ENCODE measurements at regions not wholly inside any gene's neighbourhood (a gene's known extent, or its start where the extent isn't known, plus 50 kb on each side); places are given as distances from the start of the nearest gene placed in this dataset.
A peak's percentile ranks its signal among the peaks of the same experiment; 100 is the strongest.

DNA sequence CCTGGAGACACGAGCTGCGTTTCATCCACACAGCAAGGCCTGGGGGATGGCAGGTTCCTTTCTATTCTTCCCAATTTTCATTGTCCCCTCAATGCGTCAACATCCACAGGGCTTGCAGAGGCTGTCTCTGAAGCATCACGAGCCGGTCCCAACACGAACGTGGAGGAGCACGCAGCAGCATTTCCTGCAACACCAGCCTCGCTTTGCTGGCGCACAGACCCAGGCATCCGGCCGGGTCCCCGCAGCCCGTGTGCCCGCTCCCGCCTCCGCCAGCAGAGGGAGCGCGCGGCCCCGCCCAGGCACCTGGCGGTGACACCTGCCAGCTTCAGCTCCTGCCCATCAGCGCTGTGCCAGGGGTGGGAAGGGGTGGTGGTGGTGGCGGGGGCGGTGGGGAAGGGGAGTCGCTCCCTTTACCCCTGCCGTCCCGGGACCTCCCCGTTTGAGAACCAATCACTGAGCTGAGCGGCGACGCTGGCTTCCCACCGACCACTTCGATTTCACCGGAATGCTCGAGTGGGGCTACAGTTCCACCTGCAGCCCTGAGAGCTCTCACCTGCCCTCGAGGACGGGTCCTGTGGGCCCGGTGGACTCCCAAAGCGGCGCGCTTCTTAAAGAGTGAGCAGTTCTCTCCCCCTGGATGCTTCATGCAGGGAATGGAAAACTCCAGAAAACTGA is 464.5 kb downstream of the ICE1 start:
- H3K4me3 ChIP-seq (ENCODE audit: low read depth, low read length): no peak overlapping the region
- no peak for DNase-seq (ENCODE audit: low read depth)
- TF ChIP-seq, protein P1, sequence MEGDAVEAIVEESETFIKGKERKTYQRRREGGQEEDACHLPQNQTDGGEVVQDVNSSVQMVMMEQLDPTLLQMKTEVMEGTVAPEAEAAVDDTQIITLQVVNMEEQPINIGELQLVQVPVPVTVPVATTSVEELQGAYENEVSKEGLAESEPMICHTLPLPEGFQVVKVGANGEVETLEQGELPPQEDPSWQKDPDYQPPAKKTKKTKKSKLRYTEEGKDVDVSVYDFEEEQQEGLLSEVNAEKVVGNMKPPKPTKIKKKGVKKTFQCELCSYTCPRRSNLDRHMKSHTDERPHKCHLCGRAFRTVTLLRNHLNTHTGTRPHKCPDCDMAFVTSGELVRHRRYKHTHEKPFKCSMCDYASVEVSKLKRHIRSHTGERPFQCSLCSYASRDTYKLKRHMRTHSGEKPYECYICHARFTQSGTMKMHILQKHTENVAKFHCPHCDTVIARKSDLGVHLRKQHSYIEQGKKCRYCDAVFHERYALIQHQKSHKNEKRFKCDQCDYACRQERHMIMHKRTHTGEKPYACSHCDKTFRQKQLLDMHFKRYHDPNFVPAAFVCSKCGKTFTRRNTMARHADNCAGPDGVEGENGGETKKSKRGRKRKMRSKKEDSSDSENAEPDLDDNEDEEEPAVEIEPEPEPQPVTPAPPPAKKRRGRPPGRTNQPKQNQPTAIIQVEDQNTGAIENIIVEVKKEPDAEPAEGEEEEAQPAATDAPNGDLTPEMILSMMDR (IDR thresholded peaks at IDR 0.05; ENCODE audit: control insufficient read depth, extremely low read depth, insufficient read depth): peak; percentile 99

DNA sequence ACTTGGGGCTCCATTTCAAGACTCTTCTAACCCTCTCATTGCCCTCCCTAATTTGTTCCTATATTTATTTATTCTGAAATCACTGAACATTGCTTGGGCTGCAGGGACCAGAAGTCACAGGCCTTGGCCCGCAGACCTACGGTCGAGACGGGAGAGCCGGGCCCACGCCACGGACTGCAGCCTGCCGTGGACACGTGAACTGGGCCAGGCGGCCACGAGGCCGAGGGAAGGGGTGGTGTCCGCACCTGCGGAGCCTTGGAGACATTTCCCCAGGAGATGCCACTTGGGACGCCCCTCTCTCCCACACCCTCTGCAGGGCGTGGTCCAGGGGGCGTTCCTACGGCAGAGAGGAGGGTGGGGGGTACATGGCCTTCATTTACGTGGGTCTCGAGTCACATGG is 463.9 kb downstream of the ICE1 start:
- H3K4me3 ChIP-seq (ENCODE audit: low read depth, low read length): no peak overlapping the region
- TF ChIP-seq, protein P1 (IDR thresholded peaks at IDR 0.05; ENCODE audit: control insufficient read depth, extremely low read depth, insufficient read depth): no peak
- no peak for DNase-seq (ENCODE audit: low read depth)

DNA sequence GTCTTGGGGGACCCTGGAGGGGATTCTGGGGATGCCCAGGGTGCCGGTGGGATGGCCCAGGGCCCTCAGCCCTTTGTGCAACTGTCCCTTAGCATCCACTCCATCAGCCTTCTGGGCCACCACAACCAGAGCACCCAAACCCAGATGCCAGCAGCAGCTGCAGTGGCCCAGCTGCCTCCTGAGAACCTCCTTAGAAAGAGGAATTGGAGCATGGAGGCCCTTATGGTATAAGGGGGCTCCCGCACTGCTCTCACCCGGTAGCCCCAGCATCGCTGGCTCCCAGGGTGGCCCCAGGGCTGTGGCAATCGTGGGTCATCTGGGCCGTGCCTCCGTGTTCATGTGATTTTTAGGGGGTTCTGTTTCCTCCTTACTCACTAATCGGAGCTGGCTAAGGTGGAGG is 463.3 kb downstream of the ICE1 start:
- no peak for DNase-seq (ENCODE audit: low read depth)
- H3K4me3 ChIP-seq (ENCODE audit: low read depth, low read length): no peak overlapping the region
- TF ChIP-seq, protein P1 (IDR thresholded peaks at IDR 0.05; ENCODE audit: control insufficient read depth, extremely low read depth, insufficient read depth): no peak

DNA sequence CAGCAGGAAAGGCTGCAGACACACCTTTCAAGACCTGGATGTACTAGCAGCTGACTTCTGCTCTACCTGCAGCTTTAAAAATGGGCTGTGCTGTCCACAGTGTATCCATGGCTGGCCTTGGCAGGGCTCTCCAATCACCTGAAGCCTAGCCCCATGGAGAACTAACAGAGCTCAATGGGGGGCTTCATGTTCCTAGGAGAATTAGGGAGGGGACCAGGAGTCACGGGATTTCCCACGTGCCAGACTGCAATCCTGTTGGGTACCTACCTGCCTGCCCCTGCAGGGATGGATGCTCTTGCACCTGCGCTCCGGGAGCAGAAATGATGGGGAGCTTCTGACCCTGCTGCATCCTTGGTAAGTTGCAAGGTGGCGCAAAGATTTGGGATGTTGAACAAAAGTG is 462.1 kb downstream of the ICE1 start:
- TF ChIP-seq, protein P1 (IDR thresholded peaks at IDR 0.05; ENCODE audit: control insufficient read depth, extremely low read depth, insufficient read depth): no peak
- no peak for DNase-seq (ENCODE audit: low read depth)
- no peak overlapping the region for H3K4me3 ChIP-seq (ENCODE audit: low read depth, low read length)

DNA sequence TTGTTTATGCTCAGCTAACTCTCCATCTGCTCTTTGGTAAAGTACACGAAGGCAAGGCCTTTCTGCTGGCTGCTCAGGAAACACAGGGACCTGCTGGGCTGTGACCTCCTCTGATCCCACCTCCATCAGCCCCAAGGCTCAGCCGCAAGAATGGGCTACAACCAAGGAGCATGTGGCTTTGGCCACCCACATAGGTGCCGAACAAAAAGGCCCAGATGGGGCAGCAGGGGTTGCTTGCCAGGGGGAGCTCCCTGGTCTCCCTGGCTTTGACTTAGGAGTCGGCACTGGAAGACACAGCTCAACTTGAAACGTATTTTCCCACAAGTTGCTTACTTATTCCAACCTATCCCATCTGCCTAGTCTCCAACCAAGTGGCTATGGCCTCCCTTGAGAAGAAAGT is 461.1 kb downstream of the ICE1 start:
- no peak overlapping the region for H3K4me3 ChIP-seq (ENCODE audit: low read depth, low read length)
- TF ChIP-seq, protein P1 (IDR thresholded peaks at IDR 0.05; ENCODE audit: control insufficient read depth, extremely low read depth, insufficient read depth): no peak
- DNase-seq (ENCODE audit: low read depth): no peak

DNA sequence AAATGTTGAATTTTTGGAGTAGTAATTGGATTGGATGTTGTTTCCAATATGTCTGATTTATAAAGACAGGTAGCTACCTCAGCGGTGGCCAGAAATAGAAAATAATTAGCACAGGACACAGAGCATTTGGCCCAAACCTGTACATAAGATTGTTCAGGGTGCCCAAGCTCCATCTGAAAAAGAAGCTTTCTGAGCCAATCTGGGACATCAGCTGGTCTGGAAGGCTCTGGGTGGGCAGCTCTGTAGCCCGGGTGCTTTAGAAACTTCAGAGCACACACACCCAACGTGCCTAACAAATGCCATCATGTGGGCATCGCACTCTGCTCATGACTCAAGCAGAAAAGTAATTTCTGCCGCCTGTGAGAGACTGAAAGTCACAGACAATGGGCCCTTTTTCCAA is 460.7 kb downstream of the ICE1 start:
- DNase-seq (ENCODE audit: low read depth): no peak
- no peak overlapping the region for H3K4me3 ChIP-seq (ENCODE audit: low read depth, low read length)
- TF ChIP-seq, protein P1 (IDR thresholded peaks at IDR 0.05; ENCODE audit: control insufficient read depth, extremely low read depth, insufficient read depth): no peak

DNA sequence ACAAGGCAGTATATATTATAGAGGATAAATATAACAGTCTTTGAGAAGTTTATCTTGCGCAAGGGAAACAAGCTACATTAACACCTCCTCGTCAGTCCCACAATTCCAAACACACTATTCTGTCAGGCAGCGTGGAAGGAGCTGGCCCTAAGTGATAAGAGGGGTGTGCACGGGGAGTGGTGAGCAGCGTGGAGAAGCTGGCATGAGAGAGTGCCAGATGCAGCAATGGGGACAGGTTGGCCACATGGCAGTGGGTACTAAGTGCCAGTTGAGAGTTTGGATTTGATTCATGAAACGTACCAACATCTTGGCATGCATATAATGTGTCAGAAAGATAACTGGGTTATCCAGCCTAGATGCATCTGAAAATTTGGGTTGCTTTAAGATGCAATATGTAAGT is 460.2 kb downstream of the ICE1 start:
- TF ChIP-seq, protein P1 (IDR thresholded peaks at IDR 0.05; ENCODE audit: control insufficient read depth, extremely low read depth, insufficient read depth): no peak
- no peak for DNase-seq (ENCODE audit: low read depth)
- no peak overlapping the region for H3K4me3 ChIP-seq (ENCODE audit: low read depth, low read length)
